ENCODE measurements at regions not wholly inside any gene's neighbourhood (a gene's known extent, or its start where the extent isn't known, plus 50 kb on each side); places are given as distances from the start of the nearest gene placed in this dataset.

DNA sequence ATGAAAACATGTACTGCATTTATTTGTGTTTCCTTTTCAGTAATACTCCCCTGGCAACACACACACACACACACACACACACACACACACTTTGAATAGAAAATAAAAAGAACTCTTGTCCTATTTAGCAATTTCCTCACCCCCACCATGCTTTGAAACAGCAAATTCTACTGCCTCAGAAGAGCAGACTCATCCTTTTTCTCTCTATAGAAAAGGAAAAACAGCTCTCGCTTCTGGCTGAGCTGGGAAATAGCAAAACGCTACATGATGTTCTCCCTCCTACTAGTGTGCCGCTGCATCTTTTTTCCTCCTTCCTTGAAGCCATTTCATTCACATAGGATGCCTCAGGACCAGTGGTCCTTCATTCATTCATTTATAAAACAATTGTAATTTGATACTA is 453.6 kb downstream of the CSNK1G3 start:
- Histone ChIP-seq H3K27ac (ENCODE audit: low read length) (no peak overlapping the region), H3K4me3 (ENCODE audit: low read length) (no peak overlapping the region), H3K9me3 (replicated peaks; ENCODE audit: control insufficient read depth, low read depth, low read length) (no peaks in the 10 kb centered on the region), H3K27me3 (ENCODE audit: control insufficient read depth, insufficient read depth, low read length) (no peaks in the 10 kb centered on the region), H3K4me1 (ENCODE audit: control insufficient read depth, insufficient read depth, low read length) (no peaks in the 10 kb centered on the region), H3K36me3 (ENCODE audit: control insufficient read depth, insufficient read depth, low read length) (no peaks in the 10 kb centered on the region)
- DNase-seq, result peak; percentile 34
- WGBS (ENCODE audit: insufficient coverage), result 80% methylated on average over 2 of the region's 3 CpGs

DNA sequence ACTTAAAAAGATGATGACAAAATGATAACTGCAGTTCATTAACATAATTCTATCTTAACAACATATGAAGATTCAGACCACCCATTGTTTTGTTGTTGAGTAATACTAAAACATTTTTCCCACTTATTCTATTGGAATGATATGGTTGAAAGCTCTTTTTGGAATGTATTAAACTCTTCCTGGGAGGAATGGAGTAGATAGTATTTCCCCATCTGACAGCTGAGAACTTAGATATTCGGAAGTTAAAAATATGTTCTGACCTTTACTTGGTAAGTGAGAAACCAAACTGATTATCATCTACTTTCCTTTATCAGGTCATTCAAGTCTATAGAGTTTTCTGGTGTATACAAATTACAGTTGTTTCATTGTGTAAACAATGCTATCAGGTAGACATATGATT is 452.9 kb downstream of the CSNK1G3 start:
- no peak overlapping the region for H3K27ac ChIP-seq (ENCODE audit: low read length)
- H3K9me3 ChIP-seq (replicated peaks; ENCODE audit: control insufficient read depth, low read depth, low read length), result no peaks in the 10 kb centered on the region
- no peaks in the 10 kb centered on the region for H3K4me1 ChIP-seq (ENCODE audit: control insufficient read depth, insufficient read depth, low read length)
- no peak for DNase-seq
- no peaks in the 10 kb centered on the region for H3K36me3 ChIP-seq (ENCODE audit: control insufficient read depth, insufficient read depth, low read length)
- H3K27me3 ChIP-seq (ENCODE audit: control insufficient read depth, insufficient read depth, low read length), result no peaks in the 10 kb centered on the region
- no CpG with 5 or more reads among the region's 1 CpG for WGBS (ENCODE audit: insufficient coverage)
- H3K4me3 ChIP-seq (ENCODE audit: low read length), result no peak overlapping the region

DNA sequence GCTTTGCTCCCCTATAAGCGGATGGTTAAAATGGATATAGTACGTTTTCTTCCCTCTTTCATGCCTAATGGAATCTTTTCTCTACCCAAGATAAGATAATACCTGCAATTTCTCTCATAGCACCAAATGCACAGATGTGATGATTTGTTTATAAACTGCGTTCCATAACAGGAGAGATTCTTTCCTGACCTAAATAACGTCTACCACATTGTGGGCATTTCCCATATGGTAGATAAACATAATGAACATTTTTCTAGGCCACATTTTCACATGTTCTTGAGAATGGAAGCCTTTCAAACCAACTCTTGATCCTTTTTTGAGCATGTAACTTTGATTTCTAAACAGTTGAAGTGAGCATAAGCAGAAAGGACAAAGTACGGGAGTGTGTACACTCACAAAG is 448.5 kb downstream of the CSNK1G3 start:
- H3K27ac ChIP-seq (ENCODE audit: low read length), result no peak overlapping the region
- H3K4me3 ChIP-seq (ENCODE audit: low read length), result no peak overlapping the region
- no peaks in the 10 kb centered on the region for H3K4me1 ChIP-seq (ENCODE audit: control insufficient read depth, insufficient read depth, low read length)
- DNase-seq, result no peak
- no peaks in the 10 kb centered on the region for H3K36me3 ChIP-seq (ENCODE audit: control insufficient read depth, insufficient read depth, low read length)
- H3K9me3 ChIP-seq (replicated peaks; ENCODE audit: control insufficient read depth, low read depth, low read length), result no peaks in the 10 kb centered on the region
- WGBS (ENCODE audit: insufficient coverage), result no CpG with 5 or more reads among the region's 5 CpGs
- no peaks in the 10 kb centered on the region for H3K27me3 ChIP-seq (ENCODE audit: control insufficient read depth, insufficient read depth, low read length)

GRCh38 chr5:123951582-123951977 is 439.6 kb downstream of the CSNK1G3 start:
- 78% methylated on average over 3 of the region's 3 CpGs for WGBS (ENCODE audit: insufficient coverage)
- DNase-seq, result no peak
- H3K4me1 ChIP-seq (ENCODE audit: control insufficient read depth, insufficient read depth, low read length), result no peaks in the 10 kb centered on the region

DNA sequence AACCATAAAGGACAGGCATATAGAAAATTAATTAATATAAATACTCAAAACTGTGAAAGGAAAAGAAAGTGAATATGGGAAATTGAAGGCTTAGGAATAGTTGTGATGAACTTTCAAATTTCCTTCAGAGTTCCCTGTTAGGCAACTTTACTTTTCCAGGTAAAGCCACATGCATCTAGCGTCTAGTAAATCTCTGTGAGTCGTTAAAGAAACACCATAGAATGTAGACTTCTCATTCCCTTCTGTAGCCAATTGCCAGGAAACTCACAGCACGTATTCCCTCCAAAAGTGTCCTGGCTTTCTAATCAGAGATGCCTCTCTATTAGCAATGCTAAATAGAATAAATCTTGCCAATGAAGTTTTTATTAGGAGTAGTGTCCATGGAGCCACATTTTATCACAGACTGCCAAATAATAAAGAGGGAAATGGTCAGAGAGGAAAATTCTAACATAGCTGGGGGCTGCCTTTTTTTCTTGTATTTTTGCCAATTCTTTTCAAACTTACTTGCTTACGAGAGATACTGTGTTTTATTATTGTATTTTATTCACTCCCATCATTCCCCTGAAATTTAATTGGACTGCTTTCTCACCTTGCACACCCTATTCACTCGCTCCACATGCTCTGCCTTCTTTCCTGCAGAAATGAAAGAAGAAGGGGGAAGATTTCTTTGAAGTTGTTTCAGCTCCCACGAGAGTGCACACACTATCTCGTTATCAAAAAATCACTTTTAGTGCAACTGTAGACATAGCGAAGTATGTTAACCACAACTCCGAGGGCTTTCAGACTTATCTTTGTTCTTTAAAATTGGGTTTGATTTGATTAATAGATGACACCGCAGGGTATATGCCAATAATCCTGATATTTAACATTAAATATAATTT is 439.0 kb downstream of the CSNK1G3 start:
- no peaks in the 10 kb centered on the region for H3K36me3 ChIP-seq (ENCODE audit: control insufficient read depth, insufficient read depth, low read length)
- H3K27me3 ChIP-seq (ENCODE audit: control insufficient read depth, insufficient read depth, low read length), result no peaks in the 10 kb centered on the region
- H3K27ac ChIP-seq (ENCODE audit: low read length), result no peak overlapping the region
- WGBS (ENCODE audit: insufficient coverage), result no CpG with 5 or more reads among the region's 10 CpGs
- no peak overlapping the region for H3K4me3 ChIP-seq (ENCODE audit: low read length)
- peak; percentile 67 for DNase-seq
- no peaks in the 10 kb centered on the region for H3K4me1 ChIP-seq (ENCODE audit: control insufficient read depth, insufficient read depth, low read length)
- no peaks in the 10 kb centered on the region for H3K9me3 ChIP-seq (replicated peaks; ENCODE audit: control insufficient read depth, low read depth, low read length)

More at GRCh38 chr5:123951582-123951977, 439.6 kb downstream of the CSNK1G3 start:
- no peaks in the 10 kb centered on the region for H3K36me3 ChIP-seq (ENCODE audit: control insufficient read depth, insufficient read depth, low read length)
- H3K27ac ChIP-seq (ENCODE audit: low read length), result no peak overlapping the region
- no peak overlapping the region for H3K4me3 ChIP-seq (ENCODE audit: low read length)
- no peaks in the 10 kb centered on the region for H3K27me3 ChIP-seq (ENCODE audit: control insufficient read depth, insufficient read depth, low read length)
- H3K9me3 ChIP-seq (replicated peaks; ENCODE audit: control insufficient read depth, low read depth, low read length), result no peaks in the 10 kb centered on the region

GRCh38 chr5:123949807-123950340 is 437.9 kb downstream of the CSNK1G3 start:
- Histone ChIP-seq H3K27ac (ENCODE audit: low read length) (no peak overlapping the region), H3K36me3 (ENCODE audit: control insufficient read depth, insufficient read depth, low read length) (no peaks in the 10 kb centered on the region), H3K4me1 (ENCODE audit: control insufficient read depth, insufficient read depth, low read length) (no peaks in the 10 kb centered on the region), H3K9me3 (replicated peaks; ENCODE audit: control insufficient read depth, low read depth, low read length) (no peaks in the 10 kb centered on the region), H3K4me3 (ENCODE audit: low read length) (no peak overlapping the region), H3K27me3 (ENCODE audit: control insufficient read depth, insufficient read depth, low read length) (no peaks in the 10 kb centered on the region)
- WGBS (ENCODE audit: insufficient coverage), result 77% methylated on average over 3 of the region's 6 CpGs
- no peak for DNase-seq

DNA sequence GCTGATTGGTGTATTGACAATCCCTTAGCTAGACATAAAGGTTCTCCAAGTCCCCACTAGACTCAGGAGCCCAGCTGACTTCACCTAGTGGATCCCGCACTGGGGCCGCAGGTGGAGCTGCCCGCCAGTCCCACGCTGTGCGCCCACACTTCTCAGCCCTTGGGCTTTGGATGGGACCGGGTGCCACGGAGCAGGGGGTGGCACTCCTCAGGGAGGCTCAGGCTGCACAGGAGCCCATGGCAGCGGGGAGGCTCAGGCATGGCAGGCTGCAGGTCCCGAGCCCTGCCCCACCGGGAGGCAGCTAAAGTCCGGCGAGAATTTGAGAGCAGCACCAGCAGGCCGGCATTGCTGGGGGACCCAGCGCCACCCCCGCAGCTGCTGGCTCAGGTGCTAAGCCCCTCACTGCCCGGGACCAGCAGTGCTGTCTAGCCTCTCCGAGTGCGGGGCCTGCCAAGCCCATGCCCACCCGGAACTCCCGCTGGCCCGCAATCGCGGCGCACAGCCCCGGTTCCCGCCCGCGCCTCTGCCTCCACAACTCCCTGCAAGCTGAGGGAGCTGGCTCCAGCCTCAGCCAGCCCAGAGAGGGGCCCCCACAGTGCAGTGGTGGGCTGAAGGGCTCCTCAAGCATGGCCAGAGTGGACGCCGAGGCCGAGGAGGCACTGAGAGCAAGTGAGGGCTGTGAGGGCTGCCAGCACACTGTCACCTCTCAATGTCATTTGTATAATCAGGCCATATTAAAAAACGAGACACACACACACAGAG is 437.2 kb downstream of the CSNK1G3 start:
- Histone ChIP-seq H3K9me3 (replicated peaks; ENCODE audit: control insufficient read depth, low read depth, low read length) (no peaks in the 10 kb centered on the region), H3K4me1 (ENCODE audit: control insufficient read depth, insufficient read depth, low read length) (no peaks in the 10 kb centered on the region), H3K27me3 (ENCODE audit: control insufficient read depth, insufficient read depth, low read length) (no peaks in the 10 kb centered on the region), H3K4me3 (ENCODE audit: low read length) (no peak overlapping the region), H3K36me3 (ENCODE audit: control insufficient read depth, insufficient read depth, low read length) (no peaks in the 10 kb centered on the region), H3K27ac (ENCODE audit: low read length) (no peak overlapping the region)
- over 99% methylated on average over 28 of the region's 32 CpGs for WGBS (ENCODE audit: insufficient coverage)
- no peak for DNase-seq

DNA sequence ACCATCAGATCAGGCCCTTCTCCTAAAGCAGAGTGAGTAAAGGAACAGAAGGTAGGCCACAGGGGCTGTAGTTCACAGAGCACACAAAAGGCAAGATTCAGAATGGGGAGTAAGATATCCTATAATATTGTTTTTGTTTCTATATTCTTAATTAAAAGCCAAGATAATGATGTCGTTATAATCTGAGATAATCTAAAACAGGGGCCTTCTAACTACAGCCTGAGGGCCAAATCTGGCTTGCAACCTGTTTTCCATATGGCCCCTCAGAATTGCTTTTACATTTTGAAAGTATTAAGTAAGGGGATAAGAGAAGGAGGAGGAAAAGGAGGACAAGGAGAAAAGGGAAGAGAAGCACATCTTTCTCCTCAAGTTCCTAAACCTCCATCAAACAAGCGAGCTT is 435.8 kb downstream of the CSNK1G3 start:
- H3K4me3 ChIP-seq (ENCODE audit: low read length), result no peak overlapping the region
- WGBS (ENCODE audit: insufficient coverage), result no CpG with 5 or more reads among the region's 2 CpGs
- no peaks in the 10 kb centered on the region for H3K4me1 ChIP-seq (ENCODE audit: control insufficient read depth, insufficient read depth, low read length)
- H3K27me3 ChIP-seq (ENCODE audit: control insufficient read depth, insufficient read depth, low read length), result no peaks in the 10 kb centered on the region
- H3K27ac ChIP-seq (ENCODE audit: low read length), result no peak overlapping the region
- H3K9me3 ChIP-seq (replicated peaks; ENCODE audit: control insufficient read depth, low read depth, low read length), result peaks cover under 1% of the 10 kb centered on the region
- no peak for DNase-seq
- H3K36me3 ChIP-seq (ENCODE audit: control insufficient read depth, insufficient read depth, low read length), result no peaks in the 10 kb centered on the region

DNA sequence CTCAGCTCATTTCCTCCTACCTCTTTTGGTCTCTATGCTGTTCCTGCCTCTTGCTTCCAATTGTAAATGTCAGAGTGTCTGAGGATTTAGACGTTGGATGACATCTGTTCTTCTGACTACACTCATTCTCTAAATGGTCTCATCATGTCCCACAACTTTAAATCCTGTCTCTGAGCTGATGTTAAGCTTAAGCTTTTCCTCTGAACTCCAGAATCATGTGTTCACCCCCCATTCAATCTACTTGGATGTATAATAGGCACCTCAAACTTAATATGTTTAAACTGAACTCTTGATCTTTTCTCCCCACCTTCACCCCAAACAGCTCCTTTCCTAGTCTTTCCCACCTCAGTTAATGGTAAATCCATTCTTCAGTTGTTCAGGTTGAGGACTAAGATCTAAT is 433.6 kb downstream of the CSNK1G3 start:
- Histone ChIP-seq H3K36me3 (ENCODE audit: control insufficient read depth, insufficient read depth, low read length) (no peaks in the 10 kb centered on the region), H3K4me1 (ENCODE audit: control insufficient read depth, insufficient read depth, low read length) (no peaks in the 10 kb centered on the region), H3K9me3 (replicated peaks; ENCODE audit: control insufficient read depth, low read depth, low read length) (peaks cover 4% of the 10 kb centered on the region), H3K27me3 (ENCODE audit: control insufficient read depth, insufficient read depth, low read length) (no peaks in the 10 kb centered on the region), H3K4me3 (ENCODE audit: low read length) (no peak overlapping the region), H3K27ac (ENCODE audit: low read length) (no peak overlapping the region)
- WGBS (ENCODE audit: insufficient coverage), result 17% methylated on average over 1 of the region's 1 CpG
- DNase-seq, result no peak

DNA sequence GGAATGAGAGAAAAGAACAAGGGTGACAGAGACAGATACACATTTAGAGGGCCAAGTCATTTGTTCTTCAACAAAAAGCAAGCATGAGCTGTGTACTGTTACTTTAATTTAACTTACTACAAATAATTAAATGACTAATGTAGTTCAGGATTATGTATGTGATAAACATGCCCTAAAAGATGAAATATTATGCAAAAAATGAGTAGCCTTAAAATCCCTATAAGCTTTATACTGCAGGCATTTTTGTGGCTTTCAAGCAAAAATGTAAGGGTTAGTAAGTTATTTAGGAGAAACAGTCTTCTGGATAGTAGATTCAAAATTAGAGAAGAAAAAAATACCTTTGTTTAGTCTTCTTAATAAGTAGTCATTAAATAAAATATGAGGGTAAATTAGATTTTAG is 431.2 kb downstream of the CSNK1G3 start:
- H3K9me3 ChIP-seq (replicated peaks; ENCODE audit: control insufficient read depth, low read depth, low read length), result peaks cover 4% of the 10 kb centered on the region
- DNase-seq, result no peak
- no peaks in the 10 kb centered on the region for H3K36me3 ChIP-seq (ENCODE audit: control insufficient read depth, insufficient read depth, low read length)
- H3K27ac ChIP-seq (ENCODE audit: low read length), result no peak overlapping the region
- H3K4me3 ChIP-seq (ENCODE audit: low read length), result no peak overlapping the region
- H3K27me3 ChIP-seq (ENCODE audit: control insufficient read depth, insufficient read depth, low read length), result no peaks in the 10 kb centered on the region
- no peaks in the 10 kb centered on the region for H3K4me1 ChIP-seq (ENCODE audit: control insufficient read depth, insufficient read depth, low read length)

All from muscle of leg (tissue), 3 donors.